GM19455 (cell line): ENCODE measurements at regions not wholly inside any gene's neighbourhood (a gene's known extent, or its start where the extent isn't known, plus 50 kb on each side); places are given as distances from the start of the nearest gene placed in this dataset.

Experiments
- ATAC-seq: cut with Tn5 transposase; IDR thresholded peaks from one replicate; pipeline ENCODE4 v1.9.1; 2021; ENCODE audit not compliant: unreplicated experiment

DNA sequence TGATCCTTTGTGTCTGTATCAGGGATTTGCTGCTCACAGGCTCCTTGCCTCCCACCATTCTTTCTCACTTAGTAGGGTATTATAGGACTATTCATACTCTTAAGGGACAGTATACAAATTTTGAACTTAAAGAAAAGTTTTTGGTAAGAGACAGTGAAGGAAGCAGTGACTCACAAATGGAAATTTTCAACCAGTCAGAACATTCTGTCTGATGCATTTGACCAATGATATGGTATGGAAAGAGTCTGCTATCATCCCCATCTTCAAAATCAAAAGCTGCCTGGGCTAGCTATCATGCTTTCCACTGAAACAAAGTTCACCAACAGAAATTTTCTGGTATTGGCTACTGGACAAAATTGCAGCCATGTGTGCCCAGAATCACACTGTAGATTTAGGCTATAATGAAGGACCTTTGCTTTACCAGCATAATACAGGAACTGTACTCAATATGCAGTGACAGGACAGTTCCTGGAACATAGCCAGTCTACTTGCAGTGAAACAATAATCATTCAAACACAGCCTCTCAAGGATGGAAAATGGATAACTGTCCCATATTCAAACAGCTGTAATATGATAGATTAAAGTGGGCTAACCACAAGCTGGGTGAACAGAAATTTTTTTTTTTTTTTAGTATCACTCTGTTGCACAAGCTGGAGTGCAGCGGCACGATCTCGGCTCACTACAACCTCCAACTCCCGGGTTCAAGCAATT lies 109.0 kb upstream of the ACSL4 start:
- no peak for ATAC-seq

DNA sequence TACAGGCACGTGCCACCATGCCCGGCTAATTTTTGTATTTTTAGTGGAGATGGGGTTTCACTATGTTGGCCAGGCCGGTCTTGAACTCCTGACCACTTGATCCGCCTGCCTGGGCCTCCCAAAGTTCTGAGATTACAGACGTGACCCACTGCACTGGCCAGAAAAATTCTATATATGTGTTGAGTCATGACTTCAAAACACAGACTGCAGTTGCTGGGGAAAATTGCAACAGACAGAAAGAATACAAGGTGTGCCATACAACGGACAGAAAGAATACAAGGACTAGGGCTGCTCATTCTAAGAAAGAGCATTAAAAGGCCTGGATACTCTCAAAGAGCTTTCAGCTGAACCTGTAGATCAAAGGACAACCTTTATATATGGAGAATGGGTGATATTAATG lies 109.6 kb upstream of the ACSL4 start:
- no peak for ATAC-seq

DNA sequence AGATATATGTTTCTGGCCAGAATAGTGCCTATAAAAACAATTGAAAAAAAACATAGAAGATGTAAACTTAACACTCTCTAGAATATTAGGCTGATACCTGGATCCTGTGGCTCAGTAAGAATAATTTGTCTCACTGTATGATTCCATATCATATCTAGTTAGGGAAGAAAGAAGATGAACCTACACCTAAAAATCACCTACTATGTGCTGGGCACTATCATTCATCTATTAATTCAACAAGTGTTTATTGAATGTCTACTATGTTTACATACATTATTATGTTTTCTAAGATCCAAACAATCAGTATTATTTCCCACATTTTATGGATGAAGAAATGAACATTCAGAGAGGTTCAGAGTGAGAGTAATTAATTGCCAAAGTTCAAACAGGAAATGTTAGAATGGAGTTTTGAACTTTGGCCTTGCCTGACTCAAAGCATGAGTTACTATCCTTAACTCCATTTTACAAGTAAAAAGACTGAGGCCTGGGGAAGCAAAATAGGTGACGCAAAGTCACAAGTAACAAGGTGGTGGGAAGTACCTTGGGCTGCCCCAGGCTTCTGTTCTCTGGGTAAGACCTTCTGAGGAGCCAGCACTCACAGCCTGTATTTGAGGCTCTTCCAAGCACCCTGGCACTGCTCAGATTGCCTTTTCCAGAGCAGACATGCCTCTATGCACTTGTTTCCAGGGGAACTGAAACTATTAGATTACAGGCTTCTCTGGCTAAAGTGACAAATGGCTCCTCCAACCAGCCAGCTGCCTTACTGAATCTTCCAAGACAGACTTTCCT lies 111.1 kb upstream of the ACSL4 start:
- ATAC-seq, result peak; percentile 48

DNA sequence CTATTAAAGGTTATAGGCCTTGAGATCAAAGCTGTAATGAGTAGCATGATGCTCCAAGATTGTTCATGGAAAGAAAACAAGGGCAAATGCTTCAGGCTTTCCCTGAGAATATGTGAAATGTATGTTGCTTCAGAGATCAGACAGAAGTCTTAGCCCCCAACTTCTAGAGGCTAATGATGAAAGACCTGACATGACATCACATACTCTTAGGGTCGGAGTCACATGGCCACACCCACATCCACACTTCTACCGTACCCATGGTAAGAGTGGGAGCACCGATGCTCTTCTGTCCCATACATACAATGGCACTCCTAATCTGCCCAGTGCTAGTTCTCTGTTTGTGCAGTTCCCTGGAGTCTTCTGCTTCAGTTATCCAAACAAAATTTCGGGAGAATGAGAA lies 111.9 kb upstream of the ACSL4 start:
- no peak for ATAC-seq

DNA sequence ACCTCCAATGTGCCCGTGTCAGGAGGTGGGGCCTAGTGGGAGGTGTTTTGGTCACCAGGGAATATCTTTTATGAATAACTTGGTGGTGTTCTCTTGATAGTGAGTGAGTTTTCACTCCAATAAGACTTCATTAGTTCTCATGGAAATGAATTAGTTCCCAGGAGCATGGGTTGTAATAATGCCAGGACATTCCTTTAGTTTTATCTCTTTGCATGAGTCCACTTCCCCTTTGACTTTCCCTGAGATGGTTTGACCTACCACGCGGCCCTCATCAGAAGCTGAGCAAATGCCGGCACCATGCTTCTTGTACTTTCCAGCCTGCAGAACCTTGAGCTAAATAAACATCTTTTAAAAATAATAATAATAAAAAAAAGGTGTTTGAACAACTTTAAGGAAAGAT lies 112.9 kb upstream of the ACSL4 start:
- no peak for ATAC-seq

DNA sequence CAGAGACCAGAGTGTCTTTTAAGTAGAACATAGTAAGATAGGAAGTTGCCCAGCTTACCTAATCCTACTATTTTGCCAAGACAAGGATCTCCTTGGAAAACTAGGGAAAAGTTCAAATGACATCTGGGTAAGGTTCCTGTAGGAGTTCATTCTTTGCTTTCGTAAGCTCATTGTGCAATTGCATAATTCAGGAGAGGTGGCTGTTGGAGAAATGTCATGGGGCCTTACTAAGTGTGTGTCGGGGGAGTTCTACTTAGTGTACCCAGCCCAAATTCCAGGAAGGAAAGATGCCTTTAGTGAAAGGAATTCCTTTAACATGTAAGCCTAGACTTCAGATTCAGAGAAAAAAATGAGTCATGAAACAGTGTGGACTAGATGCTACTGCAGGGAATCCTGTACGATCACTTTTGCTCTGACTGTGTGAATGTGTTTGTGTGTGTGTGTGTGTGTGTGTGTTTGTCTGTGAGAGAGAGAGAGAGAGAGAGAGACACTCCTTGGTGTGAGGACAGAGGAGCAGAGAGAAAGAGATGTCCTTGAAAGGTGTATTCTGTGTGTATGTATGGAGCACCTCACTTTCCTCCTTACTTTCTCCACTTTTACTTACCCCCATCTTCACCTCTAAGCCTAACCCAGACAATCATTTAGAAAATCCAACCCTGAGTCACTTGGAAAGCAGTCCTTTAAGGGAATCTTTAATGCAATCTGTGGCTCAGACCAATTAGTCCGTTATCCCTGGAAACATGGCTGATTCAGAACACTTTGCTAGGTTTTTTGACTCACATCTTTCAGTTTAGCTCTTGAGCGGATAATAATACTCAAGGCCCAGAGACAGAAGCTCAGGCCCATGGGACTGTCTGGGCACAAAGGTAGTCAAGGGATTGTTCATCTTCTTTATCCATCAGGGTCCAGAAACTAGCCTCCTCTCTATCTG lies 114.5 kb upstream of the ACSL4 start:
- ATAC-seq, result no peak

DNA sequence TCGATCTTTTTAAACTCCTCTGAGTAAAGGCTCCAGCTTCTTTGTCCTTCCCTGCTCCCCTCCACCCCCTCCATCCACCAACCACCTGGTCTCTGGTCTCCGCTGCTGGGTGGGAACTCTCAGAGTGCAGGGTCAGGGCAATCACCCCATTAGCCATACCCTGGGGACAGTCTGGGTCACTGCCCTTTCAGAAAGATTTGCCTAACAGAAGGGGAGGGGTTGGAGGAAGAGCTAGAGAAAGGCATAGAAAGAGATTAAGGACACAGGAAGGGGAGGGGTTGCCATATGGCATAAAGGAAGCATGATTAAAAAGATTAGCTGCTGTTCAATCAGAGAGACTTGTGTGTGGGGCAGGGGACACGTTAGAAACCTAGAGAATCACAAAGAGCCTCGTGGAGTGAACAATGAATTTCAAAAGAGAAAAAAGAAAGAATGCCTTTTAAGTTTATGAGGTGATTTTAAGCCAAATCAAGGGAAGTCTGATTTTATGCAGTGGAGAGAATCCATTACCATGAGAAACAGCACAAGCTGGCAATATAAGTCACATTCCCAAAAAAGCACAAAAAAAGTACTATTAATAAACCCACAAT lies 115.5 kb upstream of the ACSL4 start:
- ATAC-seq, result no peak

DNA sequence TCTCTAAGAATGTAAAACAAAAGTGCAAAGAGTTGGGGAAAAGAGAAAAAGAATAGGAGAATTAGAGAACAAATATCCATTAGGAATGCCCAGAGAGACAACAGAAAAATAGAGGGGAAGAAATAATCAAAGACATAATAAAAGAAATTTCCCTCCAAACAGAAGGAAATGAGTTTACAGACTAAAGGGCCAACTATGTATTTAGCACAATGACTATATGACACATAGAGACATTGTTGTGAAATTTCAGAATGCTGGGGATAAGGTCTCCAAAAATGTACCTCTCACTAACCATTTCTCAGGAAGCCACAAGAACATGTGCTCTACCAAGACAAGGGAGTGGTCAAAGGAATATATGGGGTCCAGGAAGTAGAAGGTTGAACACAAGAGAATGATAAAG lies 121.0 kb upstream of the ACSL4 start:
- no peak for ATAC-seq

DNA sequence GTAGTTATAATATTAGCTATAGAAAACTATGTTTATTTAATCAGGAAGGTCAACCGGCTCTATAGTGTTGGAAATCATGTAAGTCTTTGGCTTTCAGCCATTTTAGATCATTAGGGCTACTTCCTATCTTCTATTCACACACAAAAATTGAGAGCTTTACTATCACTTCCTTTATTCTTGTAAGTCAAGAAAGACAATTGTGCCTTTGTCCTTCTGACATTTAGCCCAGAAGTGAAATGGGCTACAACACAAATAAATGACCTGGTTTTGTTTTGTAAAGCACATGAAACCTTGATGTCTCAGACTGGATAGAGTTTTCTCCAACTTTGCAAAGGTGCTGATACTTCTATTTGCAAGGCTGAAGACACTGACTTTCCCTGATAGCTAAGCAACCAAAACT lies 122.4 kb upstream of the ACSL4 start:
- ATAC-seq, result no peak

DNA sequence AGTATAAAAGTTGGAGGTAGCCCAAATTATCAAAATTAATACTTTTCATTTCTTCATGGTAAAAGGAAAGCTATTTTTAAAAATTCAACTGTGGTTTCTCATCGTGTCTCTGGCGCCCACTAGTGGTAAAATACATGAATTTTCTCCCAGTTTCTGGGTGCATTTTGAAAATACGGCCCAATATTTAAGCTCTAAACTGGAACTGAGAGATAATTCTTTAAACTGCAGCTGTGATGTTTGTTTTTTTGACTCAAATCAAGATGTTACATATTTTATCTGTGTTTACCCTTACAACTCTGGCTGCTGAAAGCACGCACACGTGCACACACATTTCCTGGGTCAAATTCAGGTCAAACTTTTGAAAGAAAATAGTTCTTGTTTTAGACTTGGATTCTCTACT lies 123.9 kb upstream of the ACSL4 start:
- no peak for ATAC-seq

DNA sequence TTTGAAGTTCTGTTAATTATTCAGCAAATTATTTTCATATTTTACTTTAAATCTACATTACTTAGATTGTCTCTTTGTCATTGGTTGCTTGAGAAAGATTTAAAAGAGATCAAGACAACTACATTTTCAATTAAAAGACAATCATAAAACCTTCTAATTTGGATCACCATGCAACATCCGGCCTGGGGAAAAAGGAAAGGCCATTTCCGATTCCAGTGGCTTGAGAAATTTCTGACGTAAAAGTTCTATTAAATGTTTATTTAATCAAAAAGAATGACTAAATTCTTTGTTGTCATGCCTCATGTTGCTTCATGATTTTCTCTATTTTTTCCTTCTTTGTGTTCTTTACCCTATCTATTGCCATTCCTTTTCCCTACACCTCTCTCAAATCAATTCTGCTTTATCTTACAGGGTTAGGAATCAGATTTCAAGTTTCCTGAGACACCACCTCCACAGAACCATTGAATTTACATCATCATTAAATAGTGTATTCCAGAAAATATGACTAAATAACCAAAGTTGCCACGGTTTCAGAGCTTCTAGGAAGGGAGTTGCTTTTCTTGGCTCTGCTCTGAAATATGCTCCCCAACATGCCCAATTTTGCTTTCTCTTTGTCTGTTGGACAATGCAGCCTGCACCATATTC lies 124.6 kb upstream of the ACSL4 start:
- ATAC-seq, result no peak

DNA sequence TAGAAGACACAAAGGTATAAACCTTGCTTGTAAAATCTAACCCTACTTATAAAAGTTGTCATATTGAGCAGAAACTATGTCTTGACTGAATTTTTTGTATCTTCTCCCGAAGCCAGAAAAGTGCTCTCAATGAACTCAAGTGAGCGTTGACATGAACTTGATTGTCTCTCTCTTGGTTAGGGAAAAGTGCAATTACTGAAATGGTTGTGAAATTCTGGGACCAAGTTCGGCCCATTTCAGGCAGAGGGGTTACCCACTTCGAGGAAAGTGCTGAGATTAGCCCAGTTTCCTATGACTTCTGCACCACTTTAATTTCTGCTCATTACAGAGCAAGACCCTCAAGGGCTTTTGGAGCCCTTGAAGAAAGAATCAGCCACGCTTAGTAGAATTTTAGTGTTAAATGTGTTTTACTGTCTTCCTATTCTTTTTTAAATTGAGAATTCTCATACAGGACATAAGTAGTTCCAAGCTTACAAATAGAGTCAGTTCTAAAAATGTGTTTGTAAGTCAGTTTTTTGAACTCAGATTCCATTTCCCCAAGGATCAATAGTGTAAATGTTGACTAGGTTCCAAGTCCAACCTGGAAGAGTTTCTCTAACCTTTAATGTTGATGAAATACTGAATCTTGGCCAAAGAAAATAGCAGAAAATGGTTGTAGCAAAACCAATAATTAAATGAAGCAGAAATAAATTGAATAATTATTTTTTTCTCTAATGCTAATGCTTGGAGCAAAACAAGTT lies 125.7 kb upstream of the ACSL4 start:
- no peak for ATAC-seq

DNA sequence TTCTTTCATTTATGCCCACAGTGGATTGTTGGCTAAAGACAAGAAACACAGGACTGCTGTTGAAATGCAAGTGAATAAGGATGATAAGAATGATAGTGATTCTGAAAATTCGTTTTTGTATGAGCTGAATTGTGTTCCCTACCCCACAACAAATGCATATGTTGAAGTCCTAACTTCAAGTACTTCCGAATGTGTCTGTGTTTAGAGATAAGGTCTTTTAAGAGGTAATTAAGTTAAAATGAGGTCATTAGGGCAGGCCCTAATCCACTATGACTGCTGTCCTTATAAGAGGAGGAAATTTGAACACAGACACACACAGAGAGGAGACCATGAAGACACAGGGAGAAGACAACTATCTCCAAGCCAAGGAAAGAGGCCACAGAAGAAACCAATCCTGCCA lies 126.6 kb upstream of the ACSL4 start:
- ATAC-seq, result no peak

DNA sequence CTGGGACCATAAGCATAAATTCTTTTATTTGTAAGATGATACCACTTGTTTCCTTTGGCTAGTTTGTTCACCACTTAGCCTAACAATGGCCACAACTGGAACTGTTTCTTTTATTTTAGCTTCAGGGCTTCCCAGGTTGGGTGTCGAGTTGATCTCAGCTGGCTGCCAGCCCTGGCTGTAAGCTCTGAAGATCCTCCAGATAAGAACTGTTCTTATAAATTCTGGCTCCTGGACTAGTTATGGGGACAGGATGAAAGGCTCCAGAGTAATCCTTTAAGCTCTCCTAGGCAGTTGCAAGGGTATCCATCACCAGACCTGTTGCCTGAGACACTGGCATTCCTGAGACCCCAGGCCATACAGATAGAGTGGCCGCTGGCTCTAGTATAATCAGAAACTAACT lies 129.4 kb upstream of the ACSL4 start:
- ATAC-seq, result no peak

DNA sequence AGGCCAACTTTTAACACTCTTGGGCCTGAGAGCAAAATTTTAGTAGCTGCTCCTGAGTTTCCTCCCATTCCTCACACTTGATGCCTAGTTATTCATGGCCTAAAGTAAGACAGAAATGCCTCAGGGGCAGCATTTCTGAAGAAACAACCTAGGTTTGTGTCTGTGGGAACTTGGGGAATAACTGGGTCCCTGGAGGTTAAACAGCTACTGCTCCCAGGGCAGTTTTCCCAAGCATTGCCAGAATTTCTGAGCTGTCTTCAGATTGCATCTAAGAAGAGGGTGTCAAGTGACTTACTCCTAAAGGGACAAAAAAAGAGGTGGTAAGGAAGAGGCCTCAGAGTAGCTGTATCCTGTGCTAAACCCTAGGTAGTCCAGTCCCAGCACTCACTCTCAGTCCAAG lies 130.8 kb upstream of the ACSL4 start:
- ATAC-seq, result no peak

DNA sequence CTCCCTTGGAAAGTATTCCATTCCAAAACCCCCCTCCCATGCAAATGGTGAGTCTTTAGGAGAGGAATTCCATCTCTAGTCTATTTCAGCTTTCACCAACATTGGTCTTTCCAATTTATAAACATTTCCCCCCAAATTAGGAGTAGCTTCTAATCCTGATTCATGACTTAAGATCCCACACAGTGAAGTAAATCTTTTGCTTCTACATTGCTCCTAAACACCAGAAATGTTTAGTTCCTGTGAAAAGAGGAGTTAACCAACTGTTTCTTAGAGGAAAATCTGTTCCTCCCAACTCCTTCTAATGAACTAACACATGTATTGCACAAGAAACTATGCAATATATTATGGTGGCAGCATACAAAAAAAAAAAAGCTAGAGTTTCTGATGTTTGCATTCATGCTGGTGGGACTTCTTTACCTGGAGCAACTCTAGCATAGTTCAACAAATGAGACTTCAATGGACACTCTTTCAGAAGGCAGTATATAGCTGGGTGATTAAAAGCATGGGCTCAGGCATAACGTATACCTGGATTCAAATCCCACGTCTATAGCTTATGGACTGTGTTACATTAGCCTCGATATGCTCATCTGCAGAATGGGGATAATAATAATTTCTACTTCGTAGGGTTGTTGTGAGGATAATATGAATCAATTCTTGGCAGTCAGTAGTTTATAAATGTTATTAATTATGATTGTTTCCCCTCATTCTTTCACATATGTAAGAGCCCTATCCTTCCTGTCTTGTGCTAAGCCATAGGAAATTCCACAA lies 131.6 kb upstream of the TMEM164 start:
- no peak for ATAC-seq

DNA sequence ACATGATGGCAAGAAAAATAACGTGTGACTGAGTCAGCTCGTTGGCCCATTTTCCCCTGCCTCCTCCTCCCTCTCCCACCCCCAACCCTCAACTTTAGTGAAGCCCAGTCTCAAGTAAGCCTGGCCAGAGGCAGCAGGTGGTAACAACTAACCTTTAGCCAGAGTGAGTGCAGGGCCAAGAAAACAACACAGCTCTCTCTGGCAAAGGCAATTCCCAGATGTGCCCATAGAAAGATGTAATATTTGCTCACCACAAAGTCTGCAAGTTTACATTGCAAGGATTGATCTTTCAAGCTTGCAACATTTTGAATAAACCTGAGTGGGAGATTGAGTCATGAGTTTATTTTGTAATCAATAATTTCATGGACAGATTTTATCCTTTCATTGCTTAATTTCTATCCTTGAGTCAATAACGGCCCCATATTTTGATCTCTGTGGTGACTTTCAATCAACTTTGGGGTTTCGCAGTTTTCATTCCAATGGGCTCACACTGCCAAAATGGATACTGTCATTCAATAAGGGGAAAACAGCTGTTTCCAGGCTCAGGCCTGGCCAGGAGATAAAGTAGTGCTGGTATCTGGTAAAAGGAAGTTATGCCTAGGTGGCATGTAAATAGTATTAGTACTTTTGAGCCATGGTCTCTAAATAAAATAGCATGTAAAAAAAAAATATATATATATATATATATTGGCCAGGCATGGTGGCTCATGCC lies 130.7 kb upstream of the TMEM164 start:
- no peak for ATAC-seq

DNA sequence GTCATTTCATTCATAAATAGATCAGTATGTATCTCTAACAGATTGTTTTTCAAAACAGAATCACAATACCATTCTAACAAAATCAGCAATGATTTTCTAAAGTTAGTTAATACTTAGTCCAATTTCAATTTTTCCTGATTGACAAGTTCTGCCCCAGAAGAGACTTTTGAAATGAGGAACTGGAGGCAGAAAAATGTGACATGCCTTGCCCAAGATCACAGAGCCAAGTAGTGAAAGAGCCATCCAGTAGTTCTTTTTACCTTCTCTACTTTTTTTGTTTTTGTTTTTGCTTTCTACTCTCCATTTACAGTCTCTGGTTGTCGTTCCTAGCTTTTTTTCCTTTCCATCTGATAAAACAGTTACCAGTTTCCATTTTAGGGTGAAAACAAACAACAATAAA lies 129.3 kb upstream of the TMEM164 start:
- no peak for ATAC-seq

DNA sequence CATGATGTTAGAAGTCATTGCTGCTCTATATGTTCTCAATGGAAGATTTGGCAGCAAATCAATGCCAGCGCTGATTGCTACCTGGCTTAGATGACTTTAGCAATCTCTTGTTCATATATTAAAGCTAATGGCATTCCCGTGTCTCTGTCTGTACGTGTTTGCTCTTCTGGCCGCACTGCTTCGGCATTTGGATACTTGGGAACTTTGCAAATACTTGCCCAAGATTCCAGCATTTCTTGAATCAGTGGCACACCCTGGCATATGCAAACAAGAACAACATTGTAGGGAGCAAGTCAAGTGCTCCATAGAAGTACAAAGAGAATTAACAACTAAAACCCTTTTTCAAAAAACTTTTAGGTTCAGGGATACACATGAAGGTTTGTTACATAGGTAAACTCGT lies 128.9 kb upstream of the TMEM164 start:
- ATAC-seq, result no peak
